WI38 (cell line): ENCODE measurements at regions not wholly inside any gene's neighbourhood (a gene's known extent, or its start where the extent isn't known, plus 50 kb on each side); places are given as distances from the start of the nearest gene placed in this dataset.
A peak's percentile ranks its signal among the peaks of the same experiment; 100 is the strongest.

Experiments used
- H3K4me3 ChIP-seq: 2 replicates; pipeline ENCODE4 v1.5.1; 2011; ENCODE audit warnings: low read depth, mild to moderate bottlenecking, control low read depth, low read length
- TF ChIP-seq, protein P1 (sequence below): IDR thresholded peaks from 2 replicates; pipeline ENCODE4 v1.5.1; 2012; ENCODE audit warnings: low read depth, mild to moderate bottlenecking, control low read depth, low read length

DNA sequence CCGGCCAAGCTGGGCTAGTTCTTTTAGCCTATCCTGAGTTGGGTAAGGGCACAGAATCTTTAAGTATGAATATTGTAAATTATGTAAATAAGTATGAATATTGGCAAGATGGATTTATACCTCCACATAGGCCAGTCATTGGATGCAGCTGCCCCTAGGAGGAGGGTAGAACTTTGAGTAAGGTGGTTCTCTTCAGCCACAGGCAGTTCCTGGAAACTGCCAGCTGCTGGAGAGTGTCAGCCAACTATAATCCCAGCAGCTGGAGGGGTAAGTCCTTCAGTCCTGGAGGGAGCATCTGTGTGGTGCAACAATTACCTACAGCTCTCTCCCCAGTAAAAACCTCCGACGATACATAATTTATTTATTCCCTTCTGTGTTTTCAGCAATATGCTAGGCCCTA, 65.8 kb upstream of the TMPO start:
- TF ChIP-seq, protein P1, sequence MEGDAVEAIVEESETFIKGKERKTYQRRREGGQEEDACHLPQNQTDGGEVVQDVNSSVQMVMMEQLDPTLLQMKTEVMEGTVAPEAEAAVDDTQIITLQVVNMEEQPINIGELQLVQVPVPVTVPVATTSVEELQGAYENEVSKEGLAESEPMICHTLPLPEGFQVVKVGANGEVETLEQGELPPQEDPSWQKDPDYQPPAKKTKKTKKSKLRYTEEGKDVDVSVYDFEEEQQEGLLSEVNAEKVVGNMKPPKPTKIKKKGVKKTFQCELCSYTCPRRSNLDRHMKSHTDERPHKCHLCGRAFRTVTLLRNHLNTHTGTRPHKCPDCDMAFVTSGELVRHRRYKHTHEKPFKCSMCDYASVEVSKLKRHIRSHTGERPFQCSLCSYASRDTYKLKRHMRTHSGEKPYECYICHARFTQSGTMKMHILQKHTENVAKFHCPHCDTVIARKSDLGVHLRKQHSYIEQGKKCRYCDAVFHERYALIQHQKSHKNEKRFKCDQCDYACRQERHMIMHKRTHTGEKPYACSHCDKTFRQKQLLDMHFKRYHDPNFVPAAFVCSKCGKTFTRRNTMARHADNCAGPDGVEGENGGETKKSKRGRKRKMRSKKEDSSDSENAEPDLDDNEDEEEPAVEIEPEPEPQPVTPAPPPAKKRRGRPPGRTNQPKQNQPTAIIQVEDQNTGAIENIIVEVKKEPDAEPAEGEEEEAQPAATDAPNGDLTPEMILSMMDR, result no peak

DNA sequence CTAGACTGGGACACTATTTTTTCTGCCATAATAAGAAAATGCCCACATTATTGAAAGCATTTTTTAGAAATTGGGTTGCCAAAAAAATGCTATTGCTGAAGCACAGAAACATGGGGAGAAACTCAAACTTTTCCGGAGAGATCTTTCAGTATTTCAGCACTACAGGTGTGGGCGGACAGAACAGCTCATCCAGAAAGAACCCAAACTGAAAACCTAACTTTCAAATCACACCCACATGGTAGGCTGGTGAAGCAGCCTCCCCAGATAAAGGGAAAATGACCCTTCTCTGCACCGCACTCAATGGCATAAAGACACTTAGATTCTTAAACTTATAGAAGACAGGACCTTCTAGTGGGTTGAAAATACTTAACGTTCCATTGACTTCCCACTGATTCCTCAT, 62.3 kb upstream of the TMPO start:
- TF ChIP-seq, protein P1, result no peak
- H3K4me3 ChIP-seq, result no peak overlapping the region

More for the DNA sequence above, 65.8 kb upstream of the TMPO start:
- H3K4me3 ChIP-seq, result no peak overlapping the region

DNA sequence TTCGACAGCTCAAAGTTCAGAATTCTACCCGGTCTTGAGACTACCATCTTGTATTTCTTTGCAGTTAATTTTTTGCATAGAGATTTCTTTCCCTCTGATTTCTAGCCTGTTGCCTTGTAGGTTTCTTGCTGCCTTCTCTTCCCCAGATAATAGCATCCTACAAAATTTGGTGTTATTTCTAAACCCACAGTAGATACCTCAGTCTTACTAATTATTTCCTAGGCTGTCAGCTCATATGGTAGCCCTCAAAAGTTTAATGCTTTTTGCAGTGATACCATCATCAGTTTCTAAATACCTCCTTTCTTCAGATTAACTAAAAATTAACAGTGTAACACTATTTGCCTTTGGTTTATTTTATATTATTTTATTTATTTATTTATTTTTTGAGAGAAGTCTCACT, 61.9 kb upstream of the TMPO start:
- H3K4me3 ChIP-seq, result no peak overlapping the region
- TF ChIP-seq, protein P1, result no peak

DNA sequence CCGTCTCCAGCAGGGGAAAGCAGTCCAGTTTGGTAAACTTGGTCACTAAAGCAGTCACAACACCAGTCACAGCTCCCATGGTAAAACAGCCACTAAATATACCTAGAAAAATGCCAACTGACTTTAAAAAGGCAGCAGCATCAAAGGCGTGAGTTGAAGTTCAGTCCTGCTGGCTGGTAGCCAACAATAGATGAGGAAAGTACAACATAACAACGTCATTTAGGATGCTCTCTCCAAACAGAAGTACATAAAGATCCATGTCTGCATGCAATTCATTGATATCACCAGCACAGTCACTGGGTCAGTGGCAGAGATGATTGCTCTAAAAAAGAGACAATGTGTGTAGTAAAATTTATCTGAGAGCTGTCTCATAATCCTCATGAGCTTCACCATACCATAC, 59.3 kb upstream of the TMPO start:
- no peak overlapping the region for H3K4me3 ChIP-seq
- TF ChIP-seq, protein P1, result no peak

DNA sequence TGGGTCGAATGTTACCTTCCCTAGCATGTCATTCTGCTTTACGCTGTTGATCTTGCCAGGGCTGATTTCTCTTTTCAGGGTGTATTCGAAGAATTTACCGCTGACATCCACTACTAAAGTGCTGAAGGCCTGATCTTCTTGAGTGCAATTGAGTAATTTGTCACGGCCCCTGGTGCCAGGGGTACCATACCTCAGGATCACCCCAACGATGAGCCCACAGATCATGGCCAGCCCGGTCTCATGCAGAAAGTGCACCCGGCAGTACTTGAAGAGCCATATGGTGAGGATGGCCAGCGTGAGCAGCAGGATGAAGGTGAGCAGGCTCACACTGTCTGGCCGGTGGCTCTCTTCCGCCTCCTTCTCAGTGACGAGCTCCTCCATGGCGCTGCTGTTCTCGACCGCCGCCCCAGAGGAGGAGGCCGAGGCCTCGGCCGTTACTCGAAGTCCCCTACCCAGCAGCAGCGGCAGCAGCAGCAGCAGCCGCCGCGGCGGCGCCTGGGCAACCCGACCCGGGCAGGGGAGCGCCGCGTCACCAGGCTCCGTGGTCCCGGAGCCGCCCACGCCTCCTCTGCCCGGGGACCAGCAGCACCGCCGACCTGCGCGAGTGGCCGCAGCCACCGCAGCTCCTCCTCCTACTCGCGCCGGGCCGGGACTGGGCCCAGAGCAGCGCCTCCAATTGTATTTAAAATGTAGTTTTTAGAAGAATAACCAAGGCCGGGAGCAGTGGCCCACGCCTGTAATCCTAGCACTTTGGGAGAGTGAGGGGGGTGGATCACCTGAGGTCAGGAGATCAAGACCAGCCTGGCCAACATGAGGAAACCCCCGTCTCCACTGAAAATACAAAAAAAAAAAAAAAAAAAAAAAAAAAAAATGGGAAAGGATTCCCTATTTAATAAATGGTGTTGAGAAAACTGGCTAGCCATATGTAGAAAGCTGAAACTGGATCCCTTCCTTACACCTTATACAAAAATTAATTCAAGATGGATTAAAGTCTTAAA, 58.5 kb upstream of the TMPO start:
- TF ChIP-seq, protein P1, result no peak
- H3K4me3 ChIP-seq, result peak overlapping the region; percentile 31

DNA sequence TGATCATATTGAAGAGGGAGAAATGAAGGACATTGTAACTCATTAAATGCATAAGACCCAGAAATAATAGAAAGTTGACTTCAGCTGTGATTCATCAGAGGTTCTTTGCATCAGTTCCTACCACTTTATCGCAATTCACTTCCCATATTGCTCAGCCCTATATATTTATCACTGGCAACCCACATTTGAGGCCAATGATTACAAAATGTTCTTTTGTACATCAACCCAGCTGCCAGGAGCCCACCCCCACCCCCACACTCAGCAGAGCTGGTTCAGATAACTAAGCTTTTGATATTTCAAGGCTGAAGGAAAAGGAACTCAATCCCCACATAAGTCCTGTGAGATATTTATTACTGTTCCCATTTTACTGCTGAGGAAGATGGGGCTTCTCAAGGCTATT, 51.2 kb upstream of the TMPO start:
- no peak overlapping the region for H3K4me3 ChIP-seq
- TF ChIP-seq, protein P1, result no peak

DNA sequence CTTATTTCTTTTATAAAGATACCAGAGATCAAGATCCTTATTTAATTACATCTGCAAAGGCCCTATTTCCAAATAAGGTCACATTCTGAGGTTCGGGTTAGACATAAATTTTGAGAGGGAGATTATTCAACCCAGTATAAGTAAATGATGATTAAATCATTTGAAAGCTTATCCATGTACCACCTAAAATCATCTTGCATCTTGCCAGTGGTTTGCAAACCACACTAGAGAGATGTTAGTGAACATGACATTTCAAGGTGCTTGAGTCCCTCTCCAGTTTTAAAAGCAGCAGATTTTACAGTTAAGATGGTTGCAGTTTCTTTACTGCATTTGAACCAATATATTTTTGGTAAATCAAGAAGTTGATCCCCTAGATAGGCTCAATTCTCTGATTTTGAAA, 49.9 kb upstream of the TMPO start:
- TF ChIP-seq, protein P1, result no peak
- no peak overlapping the region for H3K4me3 ChIP-seq
